Esophagus muscularis mucosa (tissue), 3 donors: ENCODE measurements at regions not wholly inside any gene's neighbourhood (a gene's known extent, or its start where the extent isn't known, plus 50 kb on each side); places are given as distances from the start of the nearest gene placed in this dataset.

Experiments used
- CTCF ChIP-seq, 3 experiments: fragments of 200-600 bp in 2 of 3; fragments of 450-650 bp in 1 of 3; sonication (generic) in 2 of 3; IDR thresholded peaks; one replicate each; pipeline ENCODE4 v1.5.1; 2017 to 2019; ENCODE audit warnings: antibody characterized with exemption in 3 of 3, mild to moderate bottlenecking in 2 of 3, moderate library complexity in 1 of 3
- POLR2A ChIP-seq: fragments of 450-650 bp; IDR thresholded peaks from one replicate; pipeline ENCODE4 v1.6.1; 2017; ENCODE audit warnings: antibody characterized with exemption, moderate library complexity, mild to moderate bottlenecking, low read depth
- POLR2AphosphoS5 ChIP-seq, 2 donors: sonication (generic); formaldehyde crosslinking; IDR thresholded peaks; one replicate each; pipeline ENCODE4 v1.6.1; 2017; ENCODE audit warnings: antibody characterized with exemption in 2 of 2

GRCh38 chr12:13597166-13597565, 384.2 kb downstream of the GRIN2B start:
- no peak for TF ChIP-seq POLR2A
- TF ChIP-seq CTCF (IDR thresholded peaks at IDR 0.05), result no peak
- TF ChIP-seq POLR2AphosphoS5 (IDR thresholded peaks at IDR 0.05), result no peak
